H1 (cell line): ENCODE measurements at regions not wholly inside any gene's neighbourhood (a gene's known extent, or its start where the extent isn't known, plus 50 kb on each side); places are given as distances from the start of the nearest gene placed in this dataset.

Source experiments
- EZH2 ChIP-seq: fragments of 200-600 bp; sonication (generic); IDR thresholded peaks from 2 replicates; pipeline ENCODE4 v1.7.1; 2012; ENCODE audit warnings: low read depth, mild to moderate bottlenecking, moderate library complexity, low read length, inconsistent platforms; ENCODE audit not compliant: severe bottlenecking
- JUND ChIP-seq: IDR thresholded peaks from 2 replicates; pipeline ENCODE4 v1.6.1; 2011; ENCODE audit warnings: mild to moderate bottlenecking, improper control_type of control experiment, low read length
- USF2 ChIP-seq: IDR thresholded peaks from 2 replicates; pipeline ENCODE4 v1.6.1; 2011; ENCODE audit warnings: low read length, improper control_type of control experiment

- no peak for TF ChIP-seq USF2
- TF ChIP-seq JUND, result no peak
- no peak for TF ChIP-seq EZH2
Measured at GRCh38 chr1:68586766-68587165, 89.9 kb upstream of the DEPDC1 start.
